IMR-90 (cell line): ENCODE measurements at regions not wholly inside any gene's neighbourhood (a gene's known extent, or its start where the extent isn't known, plus 50 kb on each side); places are given as distances from the start of the nearest gene placed in this dataset.

Experiments
- ATAC-seq: fragments of 200-7000 bp; cut with Tn5 transposase; 2 replicates; pipeline ENCODE4 v1.9.1; 2020; ENCODE audit warnings: low read depth, mild to moderate bottlenecking, moderate library complexity
- BruUV-seq: library from RNA; stranded (reverse); fragments of 400-500 nt; replicated peaks from 2 replicates; lab custom pipeline; 2021; lab: Mats Ljungman, UMichigan
- CTCF ChIA-PET: fragments of 300-600 bp; formaldehyde crosslinking; extraction: SDS; loops from one replicate; lab custom pipeline; 2021; ENCODE audit warnings: antibody characterized with exemption; lab: Yijun Ruan, JAX
- POLR2A ChIA-PET: fragments of 300-600 bp; sonication (Branson Sonifier 250); formaldehyde crosslinking; loops from one replicate; lab custom pipeline; 2022; ENCODE audit warnings: antibody characterized with exemption; ENCODE audit not compliant: unreplicated experiment; lab: Charles Lee
- DNase-seq: peaks from one replicate; pipeline ENCODE4 v3.0.0; 2013
- H2AFZ ChIP-seq: replicated peaks from 2 replicates; pipeline ENCODE3; 2013; ENCODE audit warnings: low read length, mild to moderate bottlenecking; ENCODE audit not compliant: poor library complexity
- H2AK5ac ChIP-seq: 2 replicates; pipeline ENCODE4 v1.6.1; 2013; ENCODE audit warnings: low read depth, low read length, inconsistent platforms
- H2AK9ac ChIP-seq: replicated peaks from 2 replicates; pipeline ENCODE3; 2013; ENCODE audit warnings: mild to moderate bottlenecking, low read depth, low read length, moderate library complexity; ENCODE audit not compliant: poor library complexity
- H2BK120ac ChIP-seq: 2 replicates; pipeline ENCODE4 v1.6.1; 2013; ENCODE audit warnings: low read depth, low read length, inconsistent platforms
- H2BK15ac ChIP-seq: 3 replicates; pipeline ENCODE4 v1.6.1; 2013; ENCODE audit warnings: low read depth, low read length, inconsistent platforms
- H2BK20ac ChIP-seq: 2 replicates; pipeline ENCODE4 v1.6.1; 2013; ENCODE audit warnings: low read depth, mild to moderate bottlenecking, inconsistent platforms, low read length, moderate library complexity
- H2BK5ac ChIP-seq: 2 replicates; pipeline ENCODE4 v1.6.1; 2013; ENCODE audit warnings: mild to moderate bottlenecking, low read depth, low read length, inconsistent platforms; ENCODE audit not compliant: poor library complexity, severe bottlenecking
- H3K14ac ChIP-seq: replicated peaks from 2 replicates; pipeline ENCODE4 v1.6.1; 2013; ENCODE audit warnings: low read depth, low read length, inconsistent platforms
- H3K18ac ChIP-seq: 2 replicates; pipeline ENCODE4 v1.6.1; 2013; ENCODE audit warnings: low read depth, low read length, control low read depth
- H3K23ac ChIP-seq: 2 replicates; pipeline ENCODE4 v1.6.1; 2013; ENCODE audit warnings: low read depth, low read length, inconsistent platforms
- H3K27ac ChIP-seq: 2 replicates; pipeline ENCODE4 v1.5.1; 2013; ENCODE audit warnings: mild to moderate bottlenecking, control low read depth, low read length; ENCODE audit not compliant: insufficient read depth
- H3K27me3 ChIP-seq: 2 replicates; pipeline ENCODE4 v1.6.1; 2013; ENCODE audit warnings: low read length; ENCODE audit not compliant: control insufficient read depth, insufficient read depth
- H3K36me3 ChIP-seq: 2 replicates; pipeline ENCODE4 v1.6.1; 2013; ENCODE audit warnings: low read length, mixed read lengths; ENCODE audit not compliant: control insufficient read depth, insufficient read depth
- H3K4ac ChIP-seq: 2 replicates; pipeline ENCODE4 v1.6.1; 2013; ENCODE audit warnings: low read depth, low read length, inconsistent platforms
- H3K4me1 ChIP-seq: 2 replicates; pipeline ENCODE4 v1.6.1; 2013; ENCODE audit warnings: low read length, mixed read lengths; ENCODE audit not compliant: control insufficient read depth, insufficient read depth
- H3K4me2 ChIP-seq: 2 replicates; pipeline ENCODE4 v1.6.1; 2013; ENCODE audit warnings: low read depth, mild to moderate bottlenecking, control low read depth, low read length, moderate library complexity
- H3K4me3 ChIP-seq: 2 replicates; pipeline ENCODE4 v1.5.1; 2013; ENCODE audit warnings: low read depth, mild to moderate bottlenecking, control low read depth, low read length, moderate library complexity; ENCODE audit not compliant: insufficient read depth
- H3K56ac ChIP-seq: 2 replicates; pipeline ENCODE4 v1.6.1; 2013; ENCODE audit warnings: low read length, inconsistent platforms; ENCODE audit not compliant: insufficient read depth; ENCODE audit errors: extremely low read depth
- H3K79me1 ChIP-seq, 2 experiments: 2 replicates each; pipeline ENCODE4 v1.6.1; 2013; ENCODE audit warnings: low read length in 2 of 2, inconsistent platforms in 1 of 2, low read depth in 1 of 2
- H3K9ac ChIP-seq: 2 replicates; pipeline ENCODE4 v1.6.1; 2013; ENCODE audit warnings: low read depth, low read length, control low read depth
- H3K9me1 ChIP-seq: 2 replicates; pipeline ENCODE4 v1.6.1; 2013; ENCODE audit warnings: low read length, inconsistent platforms; ENCODE audit not compliant: insufficient read depth
- H3K9me3 ChIP-seq: 2 replicates; pipeline ENCODE4 v1.6.1; 2013; ENCODE audit warnings: low read length; ENCODE audit not compliant: control insufficient read depth, insufficient read depth
- H4K20me1 ChIP-seq: 2 replicates; pipeline ENCODE4 v1.6.1; 2013; ENCODE audit warnings: low read length, inconsistent platforms; ENCODE audit not compliant: insufficient read depth
- H4K5ac ChIP-seq: 2 replicates; pipeline ENCODE4 v1.6.1; 2013; ENCODE audit warnings: mild to moderate bottlenecking, low read depth, low read length, control low read depth
- H4K8ac ChIP-seq, 2 experiments: 2 replicates each; pipeline ENCODE4 v1.6.1; 2013; ENCODE audit warnings: low read depth in 2 of 2, low read length in 2 of 2, control low read depth in 1 of 2, inconsistent platforms in 1 of 2
- H4K91ac ChIP-seq: 2 replicates; pipeline ENCODE4 v1.6.1; 2013; ENCODE audit warnings: low read depth, low read length, inconsistent platforms; ENCODE audit not compliant: insufficient read depth
- RCOR1 ChIP-seq: IDR thresholded peaks from 2 replicates; pipeline ENCODE4 v1.6.1; 2012; ENCODE audit warnings: mild to moderate bottlenecking, low read length, improper control_type of control experiment; ENCODE audit not compliant: insufficient replicate concordance
- WGBS, 2 experiments: methylation state at CpG; one replicate each; pipeline versions ENCODE4 v1.1.5 to v1.1.7; 2013; ENCODE audit warnings: missing lambda C conversion rate in 2 of 2; ENCODE audit not compliant: insufficient read length in 1 of 2; ENCODE audit errors: extremely low coverage in 2 of 2; 5-methylcytosine and 5-hydroxymethylcytosine counted together
- dilution Hi-C: fragments of 300-500 bp; cut with HindIII; formaldehyde crosslinking; loops from one replicate; pipeline ENCODE4 v1.14.3; 2018; ENCODE audit warnings: low sequenced_read_pairs; ENCODE audit not compliant: unreplicated experiment
- in situ Hi-C: fragments of 300-500 bp; cut with MboI; formaldehyde crosslinking; loops from 3 replicates; pipeline ENCODE4 v1.14.3; 2019; ENCODE audit warnings: low sequenced_read_pairs, inconsistent platforms, mixed read lengths
- intact Hi-C: fragments of 100-400 bp; cut with micrococcal nuclease; formaldehyde crosslinking; loops from 2 replicates; pipeline ENCODE4 v1.10.0; 2022

DNA sequence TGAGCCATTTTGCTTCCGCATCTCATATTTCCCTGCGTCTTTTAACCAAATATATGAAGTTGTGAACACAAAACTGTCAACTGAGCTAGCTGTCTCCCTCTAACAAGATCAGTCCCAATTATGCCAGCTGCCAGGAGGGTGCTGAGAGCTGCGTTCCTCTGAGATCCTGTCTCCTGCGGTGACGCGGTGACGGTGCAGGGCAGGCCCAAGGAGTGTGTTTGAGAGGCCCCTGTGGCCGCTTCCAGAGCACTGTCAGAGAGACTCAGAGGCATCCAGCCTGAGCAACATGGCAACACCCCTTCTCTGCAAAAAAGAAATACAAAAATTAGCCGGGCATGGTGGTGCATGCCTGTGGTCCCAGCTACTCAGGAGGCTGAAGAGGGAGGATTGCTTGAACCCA, 126.3 kb upstream of the FOXD4L5 start:
- H3K4me1 ChIP-seq: no peaks in the 10 kb centered on the region
- no peak overlapping the region for H3K18ac ChIP-seq
- no peak overlapping the region for H3K27ac ChIP-seq
- WGBS, 2 experiments: no CpG with 5 or more reads among the region's 9 CpGs
- no peak overlapping the region for H2BK15ac ChIP-seq
- no peak for ATAC-seq
- DNase-seq: no peak
- H4K5ac ChIP-seq: no peak overlapping the region
- H2BK20ac ChIP-seq: no peak overlapping the region
- H2AK5ac ChIP-seq: no peak overlapping the region
- H3K9ac ChIP-seq: no peak overlapping the region
- POLR2A ChIA-PET: no interaction called here
- H4K91ac ChIP-seq: no peak overlapping the region
- H3K4me2 ChIP-seq: no peak overlapping the region
- dilution Hi-C loops: no loop called here
- no peaks in the 10 kb centered on the region for H3K27me3 ChIP-seq
- no peaks in the 10 kb centered on the region for H3K79me1 ChIP-seq
- no peak overlapping the region for H3K14ac ChIP-seq
- H2AK9ac ChIP-seq: no peak overlapping the region
- TF ChIP-seq RCOR1: no peak
- no peaks in the 10 kb centered on the region for H4K20me1 ChIP-seq
- no peak overlapping the region for H2BK120ac ChIP-seq
- no TSS peak for BruUV-seq
- H3K9me3 ChIP-seq: peaks cover 15% of the 10 kb centered on the region
- no peak overlapping the region for H3K23ac ChIP-seq
- in situ Hi-C loops: no loop called here
- no peaks in the 10 kb centered on the region for H3K36me3 ChIP-seq
- H4K8ac ChIP-seq: no peak overlapping the region
- no peaks in the 10 kb centered on the region for H3K9me1 ChIP-seq
- H3K4ac ChIP-seq: no peak overlapping the region
- CTCF ChIA-PET: no interaction called here
- intact Hi-C loops: no loop called here
- H2AFZ ChIP-seq: no peak overlapping the region
- H3K4me3 ChIP-seq: no peak overlapping the region
- no peak overlapping the region for H2BK5ac ChIP-seq
- no peak overlapping the region for H3K56ac ChIP-seq
